ENCODE measurements at regions not wholly inside any gene's neighbourhood (a gene's known extent, or its start where the extent isn't known, plus 50 kb on each side); places are given as distances from the start of the nearest gene placed in this dataset.

DNA sequence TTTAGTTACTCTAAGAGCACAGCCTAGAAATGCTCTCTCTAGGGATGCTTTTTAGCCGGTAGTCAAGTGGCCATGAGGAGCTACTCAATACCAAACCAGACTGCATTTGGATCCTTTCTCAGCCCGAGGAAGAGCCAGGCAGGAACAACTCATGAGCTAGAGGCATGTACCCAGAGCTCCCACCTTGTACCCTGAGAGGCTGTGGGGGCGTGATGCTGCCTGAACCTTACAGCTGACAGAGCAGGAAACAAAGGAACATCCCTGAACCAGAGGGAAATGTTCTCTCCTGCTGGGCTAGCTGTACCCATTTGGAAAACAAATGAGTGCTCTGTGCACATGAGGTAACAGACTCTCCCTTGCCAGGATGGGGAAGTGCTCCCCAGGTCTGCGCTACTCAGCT lies 131.6 kb downstream of the OSR1 start:
- Histone ChIP-seq H3K4me1 (ENCODE audit: low read depth) (no peaks in the 10 kb centered on the region), H3K4me3 (no peak overlapping the region), H3K9me3 (no peaks in the 10 kb centered on the region), H3K36me3 (ENCODE audit: low read depth) (no peaks in the 10 kb centered on the region)
- ATAC-seq (no peak), DNase-seq (no peak)
- intact Hi-C loops (cut with DNase I, micrococcal nuclease), result no loop called here
- TF ChIP-seq, protein P1, sequence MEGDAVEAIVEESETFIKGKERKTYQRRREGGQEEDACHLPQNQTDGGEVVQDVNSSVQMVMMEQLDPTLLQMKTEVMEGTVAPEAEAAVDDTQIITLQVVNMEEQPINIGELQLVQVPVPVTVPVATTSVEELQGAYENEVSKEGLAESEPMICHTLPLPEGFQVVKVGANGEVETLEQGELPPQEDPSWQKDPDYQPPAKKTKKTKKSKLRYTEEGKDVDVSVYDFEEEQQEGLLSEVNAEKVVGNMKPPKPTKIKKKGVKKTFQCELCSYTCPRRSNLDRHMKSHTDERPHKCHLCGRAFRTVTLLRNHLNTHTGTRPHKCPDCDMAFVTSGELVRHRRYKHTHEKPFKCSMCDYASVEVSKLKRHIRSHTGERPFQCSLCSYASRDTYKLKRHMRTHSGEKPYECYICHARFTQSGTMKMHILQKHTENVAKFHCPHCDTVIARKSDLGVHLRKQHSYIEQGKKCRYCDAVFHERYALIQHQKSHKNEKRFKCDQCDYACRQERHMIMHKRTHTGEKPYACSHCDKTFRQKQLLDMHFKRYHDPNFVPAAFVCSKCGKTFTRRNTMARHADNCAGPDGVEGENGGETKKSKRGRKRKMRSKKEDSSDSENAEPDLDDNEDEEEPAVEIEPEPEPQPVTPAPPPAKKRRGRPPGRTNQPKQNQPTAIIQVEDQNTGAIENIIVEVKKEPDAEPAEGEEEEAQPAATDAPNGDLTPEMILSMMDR (IDR thresholded peaks at IDR 0.05), result no peak

DNA sequence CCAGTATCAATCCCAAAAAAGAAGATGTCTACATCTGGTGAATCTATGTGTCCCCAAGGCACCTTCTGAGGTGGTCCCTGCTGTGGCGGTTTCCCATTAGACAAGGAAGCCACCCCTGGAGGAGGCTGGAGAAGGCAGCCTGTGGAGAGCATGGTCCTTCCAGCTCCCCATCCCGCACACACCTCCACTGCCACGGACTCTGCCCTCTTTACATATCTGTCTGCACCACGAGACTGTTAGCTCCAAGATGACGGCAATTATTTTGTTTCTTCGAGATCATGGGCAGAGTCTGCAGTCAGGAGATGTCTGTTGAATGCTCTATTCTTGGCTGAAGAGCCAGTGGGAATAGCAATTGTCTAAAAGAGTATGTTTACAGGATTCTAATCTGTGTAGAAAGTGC lies 132.0 kb downstream of the OSR1 start:
- TF ChIP-seq, protein P1 (IDR thresholded peaks at IDR 0.05), result no peak
- no peaks in the 10 kb centered on the region for H3K4me1 ChIP-seq (ENCODE audit: low read depth)
- no peak for ATAC-seq
- H3K9me3 ChIP-seq, result no peaks in the 10 kb centered on the region
- DNase-seq, result no peak
- H3K4me3 ChIP-seq, result no peak overlapping the region
- intact Hi-C loops (cut with DNase I, micrococcal nuclease), result no loop called here
- H3K36me3 ChIP-seq (ENCODE audit: low read depth), result no peaks in the 10 kb centered on the region

DNA sequence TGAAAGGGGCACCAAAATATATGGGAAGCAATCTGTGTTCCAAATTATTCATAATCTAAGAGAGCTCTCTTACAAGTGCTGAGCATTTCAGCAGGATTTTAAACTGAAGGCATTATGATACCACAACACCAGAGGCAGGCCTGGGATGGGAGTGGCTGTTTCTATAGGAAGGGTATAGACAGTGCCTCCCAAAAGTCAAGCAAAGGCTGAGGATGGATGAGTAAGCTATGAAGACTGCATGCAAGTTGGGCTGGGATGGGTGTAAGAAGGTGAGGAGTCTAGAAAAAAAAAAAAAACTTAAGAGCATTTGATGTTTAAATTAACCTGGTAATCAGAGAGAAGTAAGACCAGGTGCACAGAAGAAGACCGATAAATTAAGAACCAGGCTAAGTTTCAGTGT lies 132.5 kb downstream of the OSR1 start:
- no peak for DNase-seq
- intact Hi-C loops (cut with DNase I, micrococcal nuclease), result no loop called here
- TF ChIP-seq, protein P1 (IDR thresholded peaks at IDR 0.05), result no peak
- Histone ChIP-seq H3K9me3 (no peaks in the 10 kb centered on the region), H3K4me3 (no peak overlapping the region), H3K4me1 (ENCODE audit: low read depth) (no peaks in the 10 kb centered on the region), H3K36me3 (ENCODE audit: low read depth) (no peaks in the 10 kb centered on the region)
- ATAC-seq, result no peak

DNA sequence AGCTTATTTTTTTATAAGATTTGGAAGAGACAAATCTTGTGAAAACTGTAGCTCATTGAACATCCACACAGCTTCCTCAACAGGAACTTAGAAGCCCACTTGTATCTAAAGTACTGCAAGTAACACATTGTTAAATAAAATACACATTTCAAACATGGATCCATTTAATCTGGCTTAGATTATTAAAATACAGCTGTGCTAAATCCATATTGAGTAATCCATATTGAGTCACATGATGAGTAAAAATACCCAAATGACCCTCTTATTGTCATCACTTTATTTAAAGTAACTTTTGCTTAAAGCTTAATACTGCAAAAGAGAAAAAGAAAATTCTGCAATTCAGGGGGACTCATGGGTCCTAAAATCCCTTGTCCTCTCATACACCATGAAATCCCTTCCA lies 133.3 kb downstream of the OSR1 start:
- H3K4me3 ChIP-seq, result no peak overlapping the region
- intact Hi-C loops (cut with DNase I, micrococcal nuclease), result no loop called here
- no peaks in the 10 kb centered on the region for H3K9me3 ChIP-seq
- DNase-seq (no peak), ATAC-seq (no peak)
- TF ChIP-seq, protein P1 (IDR thresholded peaks at IDR 0.05), result no peak
- H3K4me1 ChIP-seq (ENCODE audit: low read depth), result no peaks in the 10 kb centered on the region
- H3K36me3 ChIP-seq (ENCODE audit: low read depth), result no peaks in the 10 kb centered on the region

DNA sequence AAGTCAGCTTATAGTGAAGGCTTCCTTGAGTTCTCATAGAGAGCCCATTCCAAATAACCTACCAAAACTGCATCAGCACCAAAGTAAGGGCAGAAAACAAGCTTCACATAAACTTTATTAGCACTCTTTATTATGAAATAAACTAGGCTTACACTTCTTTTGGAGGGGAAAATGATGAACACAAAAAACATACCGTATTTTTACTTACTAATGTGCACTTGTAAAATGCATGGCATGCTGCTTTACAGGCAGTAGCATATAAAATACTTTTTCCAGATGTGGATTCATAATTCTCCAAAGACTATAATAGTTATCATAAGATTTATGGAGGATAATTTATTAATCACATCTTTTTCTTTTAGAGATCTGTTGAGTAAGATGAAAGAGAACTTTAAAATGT lies 133.9 kb downstream of the OSR1 start:
- no peaks in the 10 kb centered on the region for H3K36me3 ChIP-seq (ENCODE audit: low read depth)
- no peak for ATAC-seq
- intact Hi-C loops (cut with DNase I, micrococcal nuclease), result no loop called here
- TF ChIP-seq, protein P1 (IDR thresholded peaks at IDR 0.05), result no peak
- no peaks in the 10 kb centered on the region for H3K4me1 ChIP-seq (ENCODE audit: low read depth)
- no peak overlapping the region for H3K4me3 ChIP-seq
- no peak for DNase-seq
- no peaks in the 10 kb centered on the region for H3K9me3 ChIP-seq

DNA sequence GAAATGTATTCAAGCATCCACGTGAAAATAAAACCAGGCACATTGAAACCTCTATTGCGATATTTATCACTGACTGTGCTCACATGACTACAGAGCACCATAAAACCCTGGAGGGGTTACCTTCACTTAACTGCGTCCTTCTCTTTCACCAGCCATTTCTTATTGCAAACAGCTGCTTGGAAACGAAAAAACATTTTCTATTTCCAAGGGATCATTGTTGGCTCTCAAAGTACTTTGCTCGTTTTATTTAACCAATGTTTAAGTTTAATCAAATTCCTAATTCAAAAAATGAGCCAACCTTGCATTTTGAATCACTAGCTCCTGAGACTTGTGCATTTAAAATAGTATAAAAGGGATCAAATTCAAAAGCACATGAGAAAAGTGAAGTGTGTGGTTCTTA lies 134.4 kb downstream of the OSR1 start:
- no peak for ATAC-seq
- TF ChIP-seq, protein P1 (IDR thresholded peaks at IDR 0.05), result no peak
- intact Hi-C loops (cut with DNase I, micrococcal nuclease), result no loop called here
- Histone ChIP-seq H3K4me3 (no peak overlapping the region), H3K36me3 (ENCODE audit: low read depth) (no peaks in the 10 kb centered on the region), H3K9me3 (no peaks in the 10 kb centered on the region), H3K4me1 (ENCODE audit: low read depth) (no peaks in the 10 kb centered on the region)
- DNase-seq, result no peak
